ENCODE measurements at regions not wholly inside any gene's neighbourhood (a gene's known extent, or its start where the extent isn't known, plus 50 kb on each side); places are given as distances from the start of the nearest gene placed in this dataset.

DNA sequence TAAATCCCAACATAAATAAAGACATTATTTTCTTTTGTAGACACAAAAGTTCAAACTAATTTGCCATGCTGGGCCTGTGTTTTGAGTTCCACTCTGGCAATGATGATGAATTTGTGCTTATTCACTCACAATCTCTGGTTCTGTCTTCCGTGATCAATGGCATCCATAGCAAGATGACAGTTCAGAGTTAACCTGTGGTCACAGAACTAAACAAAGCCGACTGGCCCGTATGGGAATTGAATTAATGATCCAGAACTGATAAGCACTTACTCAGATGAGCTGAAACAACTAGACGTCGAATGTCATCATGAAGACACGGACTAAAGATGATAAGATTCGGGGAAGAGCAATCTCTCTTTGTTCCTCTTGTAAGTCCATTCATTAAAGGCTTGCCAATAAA lies 81.6 kb downstream of the CAPZA3 start (continued):
- TF ChIP-seq, protein P1, sequence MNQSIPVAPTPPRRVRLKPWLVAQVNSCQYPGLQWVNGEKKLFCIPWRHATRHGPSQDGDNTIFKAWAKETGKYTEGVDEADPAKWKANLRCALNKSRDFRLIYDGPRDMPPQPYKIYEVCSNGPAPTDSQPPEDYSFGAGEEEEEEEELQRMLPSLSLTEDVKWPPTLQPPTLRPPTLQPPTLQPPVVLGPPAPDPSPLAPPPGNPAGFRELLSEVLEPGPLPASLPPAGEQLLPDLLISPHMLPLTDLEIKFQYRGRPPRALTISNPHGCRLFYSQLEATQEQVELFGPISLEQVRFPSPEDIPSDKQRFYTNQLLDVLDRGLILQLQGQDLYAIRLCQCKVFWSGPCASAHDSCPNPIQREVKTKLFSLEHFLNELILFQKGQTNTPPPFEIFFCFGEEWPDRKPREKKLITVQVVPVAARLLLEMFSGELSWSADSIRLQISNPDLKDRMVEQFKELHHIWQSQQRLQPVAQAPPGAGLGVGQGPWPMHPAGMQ (IDR thresholded peaks at IDR 0.05; ENCODE audit: borderline replicate concordance): no peak
- TF ChIP-seq ASH2L (IDR thresholded peaks at IDR 0.05; ENCODE audit: borderline replicate concordance, low read depth) (no peak), KDM1A (IDR thresholded peaks at IDR 0.05; ENCODE audit: borderline replicate concordance) (no peak), CTCF (IDR thresholded peaks at IDR 0.05 in 2 of 3, conservative IDR thresholded peaks at IDR 0.05 in 1 of 3; ENCODE audit: control insufficient read depth in 2 of 3, extremely low read depth in 1 of 3, insufficient read depth in 1 of 3, low read depth in 3 of 3, low read length in 3 of 3) (no peak)
- TF ChIP-seq, protein P2, sequence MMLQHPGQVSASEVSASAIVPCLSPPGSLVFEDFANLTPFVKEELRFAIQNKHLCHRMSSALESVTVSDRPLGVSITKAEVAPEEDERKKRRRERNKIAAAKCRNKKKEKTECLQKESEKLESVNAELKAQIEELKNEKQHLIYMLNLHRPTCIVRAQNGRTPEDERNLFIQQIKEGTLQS (IDR thresholded peaks at IDR 0.05; ENCODE audit: borderline replicate concordance, extremely low read depth, low read depth, low read length): no peak
- TF ChIP-seq, protein P3, sequence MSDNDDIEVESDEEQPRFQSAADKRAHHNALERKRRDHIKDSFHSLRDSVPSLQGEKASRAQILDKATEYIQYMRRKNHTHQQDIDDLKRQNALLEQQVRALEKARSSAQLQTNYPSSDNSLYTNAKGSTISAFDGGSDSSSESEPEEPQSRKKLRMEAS (IDR thresholded peaks at IDR 0.05; ENCODE audit: low read depth, low read length): no peak
- TF ChIP-seq, protein P4, sequence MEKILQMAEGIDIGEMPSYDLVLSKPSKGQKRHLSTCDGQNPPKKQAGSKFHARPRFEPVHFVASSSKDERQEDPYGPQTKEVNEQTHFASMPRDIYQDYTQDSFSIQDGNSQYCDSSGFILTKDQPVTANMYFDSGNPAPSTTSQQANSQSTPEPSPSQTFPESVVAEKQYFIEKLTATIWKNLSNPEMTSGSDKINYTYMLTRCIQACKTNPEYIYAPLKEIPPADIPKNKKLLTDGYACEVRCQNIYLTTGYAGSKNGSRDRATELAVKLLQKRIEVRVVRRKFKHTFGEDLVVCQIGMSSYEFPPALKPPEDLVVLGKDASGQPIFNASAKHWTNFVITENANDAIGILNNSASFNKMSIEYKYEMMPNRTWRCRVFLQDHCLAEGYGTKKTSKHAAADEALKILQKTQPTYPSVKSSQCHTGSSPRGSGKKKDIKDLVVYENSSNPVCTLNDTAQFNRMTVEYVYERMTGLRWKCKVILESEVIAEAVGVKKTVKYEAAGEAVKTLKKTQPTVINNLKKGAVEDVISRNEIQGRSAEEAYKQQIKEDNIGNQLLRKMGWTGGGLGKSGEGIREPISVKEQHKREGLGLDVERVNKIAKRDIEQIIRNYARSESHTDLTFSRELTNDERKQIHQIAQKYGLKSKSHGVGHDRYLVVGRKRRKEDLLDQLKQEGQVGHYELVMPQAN (conservative IDR thresholded peaks at IDR 0.05): no peak
- TF ChIP-seq, protein P5, sequence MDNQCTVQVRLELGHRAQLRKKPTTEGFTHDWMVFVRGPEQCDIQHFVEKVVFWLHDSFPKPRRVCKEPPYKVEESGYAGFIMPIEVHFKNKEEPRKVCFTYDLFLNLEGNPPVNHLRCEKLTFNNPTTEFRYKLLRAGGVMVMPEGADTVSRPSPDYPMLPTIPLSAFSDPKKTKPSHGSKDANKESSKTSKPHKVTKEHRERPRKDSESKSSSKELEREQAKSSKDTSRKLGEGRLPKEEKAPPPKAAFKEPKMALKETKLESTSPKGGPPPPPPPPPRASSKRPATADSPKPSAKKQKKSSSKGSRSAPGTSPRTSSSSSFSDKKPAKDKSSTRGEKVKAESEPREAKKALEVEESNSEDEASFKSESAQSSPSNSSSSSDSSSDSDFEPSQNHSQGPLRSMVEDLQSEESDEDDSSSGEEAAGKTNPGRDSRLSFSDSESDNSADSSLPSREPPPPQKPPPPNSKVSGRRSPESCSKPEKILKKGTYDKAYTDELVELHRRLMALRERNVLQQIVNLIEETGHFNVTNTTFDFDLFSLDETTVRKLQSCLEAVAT (IDR thresholded peaks at IDR 0.05): no peak
- TF ChIP-seq, protein P6, sequence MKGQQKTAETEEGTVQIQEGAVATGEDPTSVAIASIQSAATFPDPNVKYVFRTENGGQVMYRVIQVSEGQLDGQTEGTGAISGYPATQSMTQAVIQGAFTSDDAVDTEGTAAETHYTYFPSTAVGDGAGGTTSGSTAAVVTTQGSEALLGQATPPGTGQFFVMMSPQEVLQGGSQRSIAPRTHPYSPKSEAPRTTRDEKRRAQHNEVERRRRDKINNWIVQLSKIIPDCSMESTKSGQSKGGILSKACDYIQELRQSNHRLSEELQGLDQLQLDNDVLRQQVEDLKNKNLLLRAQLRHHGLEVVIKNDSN (IDR thresholded peaks at IDR 0.05; ENCODE audit: borderline replicate concordance, extremely low read length, insufficient read depth, low read depth, low read length): no peak

All from GM12878 (cell line).